ENCODE measurements at regions not wholly inside any gene's neighbourhood (a gene's known extent, or its start where the extent isn't known, plus 50 kb on each side); places are given as distances from the start of the nearest gene placed in this dataset.
"Not testable (repeated sequence)": the region's sequence is repeated elsewhere in the genome, so short reads cannot be mapped to it uniquely, and the experiment has no call there.

- no peaks in the 10 kb centered on the region for H3K36me3 ChIP-seq
- peaks cover 16% of the 10 kb centered on the region for H3K4me1 ChIP-seq
- no peak overlapping the region for H3K4me3 ChIP-seq (ENCODE audit: low read depth, low read length)
- H3K9me3 ChIP-seq = no peaks in the 10 kb centered on the region
- DNase-seq = no peak
- TF ChIP-seq, protein P1, sequence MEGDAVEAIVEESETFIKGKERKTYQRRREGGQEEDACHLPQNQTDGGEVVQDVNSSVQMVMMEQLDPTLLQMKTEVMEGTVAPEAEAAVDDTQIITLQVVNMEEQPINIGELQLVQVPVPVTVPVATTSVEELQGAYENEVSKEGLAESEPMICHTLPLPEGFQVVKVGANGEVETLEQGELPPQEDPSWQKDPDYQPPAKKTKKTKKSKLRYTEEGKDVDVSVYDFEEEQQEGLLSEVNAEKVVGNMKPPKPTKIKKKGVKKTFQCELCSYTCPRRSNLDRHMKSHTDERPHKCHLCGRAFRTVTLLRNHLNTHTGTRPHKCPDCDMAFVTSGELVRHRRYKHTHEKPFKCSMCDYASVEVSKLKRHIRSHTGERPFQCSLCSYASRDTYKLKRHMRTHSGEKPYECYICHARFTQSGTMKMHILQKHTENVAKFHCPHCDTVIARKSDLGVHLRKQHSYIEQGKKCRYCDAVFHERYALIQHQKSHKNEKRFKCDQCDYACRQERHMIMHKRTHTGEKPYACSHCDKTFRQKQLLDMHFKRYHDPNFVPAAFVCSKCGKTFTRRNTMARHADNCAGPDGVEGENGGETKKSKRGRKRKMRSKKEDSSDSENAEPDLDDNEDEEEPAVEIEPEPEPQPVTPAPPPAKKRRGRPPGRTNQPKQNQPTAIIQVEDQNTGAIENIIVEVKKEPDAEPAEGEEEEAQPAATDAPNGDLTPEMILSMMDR (IDR thresholded peaks at IDR 0.05; ENCODE audit: low read depth, low read length) = no peak
- H3K27me3 ChIP-seq = no peaks in the 10 kb centered on the region
These were observed 489.6 kb upstream of the ZNF608 start for GRCh38 chr5:125236007-125236406.

GRCh38 chr5:125236981-125237380 is 490.5 kb upstream of the ZNF608 start:
- no peak for DNase-seq
- Histone ChIP-seq H3K4me3 (ENCODE audit: low read depth, low read length) (no peak overlapping the region), H3K27me3 (no peaks in the 10 kb centered on the region), H3K36me3 (no peaks in the 10 kb centered on the region), H3K4me1 (peaks cover 14% of the 10 kb centered on the region), H3K9me3 (no peaks in the 10 kb centered on the region)
- TF ChIP-seq, protein P1 (IDR thresholded peaks at IDR 0.05; ENCODE audit: low read depth, low read length) = no peak

GRCh38 chr5:125244531-125244930 is 498.1 kb upstream of the ZNF608 start:
- H3K9me3 ChIP-seq = no peaks in the 10 kb centered on the region; the same call in 1 of the 2 replicates
- no peak for DNase-seq
- no peaks in the 10 kb centered on the region for H3K27me3 ChIP-seq
- H3K4me3 ChIP-seq (ENCODE audit: low read depth, low read length) = no peak overlapping the region
- H3K36me3 ChIP-seq = no peaks in the 10 kb centered on the region
- H3K4me1 ChIP-seq = no peaks in the 10 kb centered on the region
- TF ChIP-seq, protein P1 (IDR thresholded peaks at IDR 0.05; ENCODE audit: low read depth, low read length) = no peak

- H3K4me1 ChIP-seq = no peaks in the 10 kb centered on the region
- H3K27me3 ChIP-seq = no peaks in the 10 kb centered on the region
- DNase-seq = no peak
- H3K36me3 ChIP-seq = no peaks in the 10 kb centered on the region
- TF ChIP-seq, protein P1 (IDR thresholded peaks at IDR 0.05; ENCODE audit: low read depth, low read length) = no peak
- H3K4me3 ChIP-seq (ENCODE audit: low read depth, low read length) = no peak overlapping the region
- H3K9me3 ChIP-seq = no peaks in the 10 kb centered on the region; the same call in 1 of the 2 replicates
These were observed 498.8 kb upstream of the ZNF608 start for GRCh38 chr5:125245216-125245615.

DNA sequence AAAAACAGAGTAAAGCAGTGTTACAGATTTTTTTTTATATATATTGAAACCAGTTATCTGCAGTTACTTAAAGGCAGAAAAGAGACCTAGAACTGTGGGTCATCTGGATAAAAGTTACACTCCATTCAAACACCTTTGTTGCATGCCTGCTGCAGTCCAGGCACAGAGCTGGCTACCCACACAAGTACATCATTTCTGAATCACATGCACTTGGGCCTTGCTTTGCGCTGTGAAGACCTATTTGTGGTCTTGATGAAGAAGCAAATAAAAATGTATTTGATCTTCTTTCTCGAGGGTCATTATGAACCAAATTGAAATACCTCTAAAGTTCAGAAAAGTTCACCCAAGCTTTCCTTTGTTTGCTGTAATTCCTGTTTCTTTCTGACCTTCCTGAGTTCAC is 503.0 kb upstream of the ZNF608 start:
- Histone ChIP-seq H3K36me3 (no peaks in the 10 kb centered on the region), H3K4me1 (no peaks in the 10 kb centered on the region), H3K4me3 (ENCODE audit: low read depth, low read length) (no peak overlapping the region), H3K27me3 (no peaks in the 10 kb centered on the region), H3K9me3 (no peaks in the 10 kb centered on the region; the same call in 1 of the 2 replicates)
- DNase-seq = no peak
- TF ChIP-seq, protein P1 (IDR thresholded peaks at IDR 0.05; ENCODE audit: low read depth, low read length) = no peak

DNA sequence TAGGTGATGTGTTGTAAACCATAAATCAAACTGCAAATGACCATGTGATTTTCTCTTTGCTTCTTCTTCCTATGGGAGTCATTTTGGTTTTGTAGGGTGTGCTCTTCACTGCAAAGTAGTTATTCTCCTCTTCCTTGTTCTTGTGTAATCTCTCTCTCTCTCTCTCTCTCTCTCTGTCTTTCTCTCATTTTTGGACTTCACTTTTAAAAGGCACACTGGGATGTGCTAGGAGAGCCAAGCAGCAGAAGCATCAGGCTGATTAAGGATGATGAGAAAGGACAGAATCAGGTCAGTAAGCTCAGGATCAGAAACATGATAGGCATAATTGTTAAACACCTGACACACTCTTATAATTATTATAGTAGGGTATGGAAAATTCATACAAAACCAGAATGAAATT is 505.3 kb upstream of the ZNF608 start:
- TF ChIP-seq, protein P1 (IDR thresholded peaks at IDR 0.05; ENCODE audit: low read depth, low read length) = no peak
- no peaks in the 10 kb centered on the region; the same call in 1 of the 2 replicates for H3K9me3 ChIP-seq
- no peaks in the 10 kb centered on the region for H3K36me3 ChIP-seq
- H3K4me3 ChIP-seq (ENCODE audit: low read depth, low read length) = no peak overlapping the region
- no peaks in the 10 kb centered on the region for H3K4me1 ChIP-seq
- no peaks in the 10 kb centered on the region for H3K27me3 ChIP-seq
- DNase-seq = no peak

DNA sequence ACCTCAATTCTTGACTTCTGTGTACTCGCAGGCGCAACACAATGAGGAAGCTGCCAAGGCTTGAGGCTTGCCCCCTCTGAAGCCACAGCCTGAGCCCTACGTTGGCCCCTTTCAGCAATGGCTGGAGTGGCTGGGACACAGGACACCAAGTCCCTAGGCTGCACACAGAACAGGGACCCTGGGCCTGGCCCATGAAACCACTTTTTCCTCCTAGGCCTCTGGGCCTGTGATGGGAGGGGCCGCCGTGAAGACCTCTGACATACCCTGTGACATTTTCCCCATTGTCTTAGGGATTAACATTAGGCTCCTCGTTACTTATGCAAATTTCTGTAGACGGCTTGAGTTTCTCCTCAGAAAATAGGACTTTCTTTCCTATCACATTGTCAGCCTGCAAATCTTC is 507.2 kb upstream of the ZNF608 start:
- H3K4me3 ChIP-seq (ENCODE audit: low read depth, low read length); H3K9me3 ChIP-seq; H3K4me1 ChIP-seq; H3K36me3 ChIP-seq; DNase-seq; H3K27me3 ChIP-seq: not testable (repeated sequence)
